GM12878 (cell line): ENCODE measurements at regions not wholly inside any gene's neighbourhood (a gene's known extent, or its start where the extent isn't known, plus 50 kb on each side); places are given as distances from the start of the nearest gene placed in this dataset.

Source experiments
- ATAC-seq: fragments of 200-7000 bp; cut with Tn5 transposase; 3 replicates; pipeline ENCODE4 v1.9.1; 2020; ENCODE audit warnings: mild to moderate bottlenecking, moderate library complexity
- BruUV-seq: library from RNA; stranded (reverse); fragments of 400-500 nt; replicated peaks from 2 replicates; lab custom pipeline; 2021; lab: Mats Ljungman, UMichigan
- CTCF ChIA-PET: fragments of 300-600 bp; sonication (Branson Sonifier 250); formaldehyde crosslinking; extraction: SDS; loops from one replicate; lab custom pipeline; 2021; ENCODE audit warnings: inconsistent platforms; lab: Yijun Ruan, JAX
- POLR2A ChIA-PET: fragments of 350-600 bp; formaldehyde crosslinking; extraction: SDS; loops from one replicate; lab custom pipeline; 2021; ENCODE audit warnings: inconsistent platforms; lab: Charles Lee
- RAD21 ChIA-PET: fragments of 300-600 bp; sonication (Branson Sonifier 250); formaldehyde crosslinking; loops from one replicate; lab custom pipeline; 2023; ENCODE audit warnings: antibody characterized with exemption; ENCODE audit not compliant: unreplicated experiment; lab: Charles Lee
- SMC1A ChIA-PET: fragments of 300-600 bp; sonication (Branson Sonifier 250); formaldehyde crosslinking; loops from one replicate; lab custom pipeline; 2023; ENCODE audit not compliant: unreplicated experiment, uncharacterized antibody; lab: Charles Lee
- DNase-seq: peaks from one replicate; pipeline ENCODE4 v3.0.0-alpha.2; 2011; ENCODE audit warnings: low read depth, low spot score
- FAIRE-seq: peaks from 3 replicates; lab custom pipeline; 2011; peaks lifted over from hg19 to GRCh38; lab: Jason Lieb, UNC
- H2AFZ ChIP-seq: 2 replicates; pipeline ENCODE4 v1.6.0; 2011; ENCODE audit warnings: low read depth, low read length, control low read depth; ENCODE audit not compliant: control insufficient read depth
- H3K27ac ChIP-seq: 2 replicates; pipeline ENCODE4 v1.5.1; 2011; ENCODE audit warnings: control low read depth; ENCODE audit not compliant: control insufficient read depth, insufficient read depth
- H3K27me3 ChIP-seq, 2 experiments: replicated peaks in 1 of 2; 2 replicates each; pipeline versions ENCODE4 v1.6.0 to v1.6.1; 2011; ENCODE audit warnings: low read length in 1 of 2; ENCODE audit not compliant: control insufficient read depth in 2 of 2, insufficient read depth in 2 of 2
- H3K36me3 ChIP-seq, 2 experiments: 2 replicates each; pipeline ENCODE4 v1.5.1; 2011; ENCODE audit warnings: low read length in 1 of 2; ENCODE audit not compliant: control insufficient read depth in 2 of 2, insufficient read depth in 2 of 2
- H3K4me1 ChIP-seq: 2 replicates; pipeline ENCODE4 v1.6.1; 2011; ENCODE audit warnings: mild to moderate bottlenecking, low read length, moderate library complexity, mixed read lengths; ENCODE audit not compliant: control insufficient read depth, insufficient read depth
- H3K4me2 ChIP-seq: 2 replicates; pipeline ENCODE4 v1.6.0; 2011; ENCODE audit warnings: control low read depth; ENCODE audit not compliant: control insufficient read depth, insufficient read depth
- H3K4me3 ChIP-seq: fragments of 200-600 bp; sonication (generic); 2 replicates; pipeline ENCODE4 v1.5.1; 2016
- H3K79me2 ChIP-seq: 2 replicates; pipeline ENCODE4 v1.6.0; 2011; ENCODE audit warnings: low read length; ENCODE audit not compliant: control insufficient read depth, insufficient read depth
- H3K9ac ChIP-seq: 2 replicates; pipeline ENCODE4 v1.8.0; 2011; ENCODE audit warnings: low read length, control low read depth, mixed read lengths; ENCODE audit not compliant: control insufficient read depth, insufficient read depth
- H3K9me3 ChIP-seq: replicated peaks from 3 replicates; pipeline ENCODE4 v1.5.1; 2011; ENCODE audit warnings: mild to moderate bottlenecking, low read length; ENCODE audit not compliant: control insufficient read depth, insufficient read depth
- H4K20me1 ChIP-seq: 2 replicates; pipeline ENCODE4 v1.6.0; 2011; ENCODE audit not compliant: control insufficient read depth, insufficient read depth
- BHLHE40 ChIP-seq, 2 experiments: fragments of 450-650 bp in 1 of 2; IDR thresholded peaks; 2 replicates each; pipeline ENCODE4 v1.6.1; 2011 to 2017; ENCODE audit warnings: low read depth in 2 of 2, borderline replicate concordance in 1 of 2, improper control_type of control experiment in 1 of 2, low read length in 1 of 2, mild to moderate bottlenecking in 1 of 2
- CBX3 ChIP-seq: fragments of 200-600 bp; sonication (generic); IDR thresholded peaks from 2 replicates; pipeline ENCODE4 v1.6.1; 2016; ENCODE audit warnings: low read depth, borderline replicate concordance
- FOS ChIP-seq: IDR thresholded peaks from 3 replicates; pipeline ENCODE4 v1.6.1; 2011; ENCODE audit warnings: borderline replicate concordance; ENCODE audit not compliant: insufficient read length; ENCODE audit errors: extremely low read depth
- HDAC6 ChIP-seq: fragments of 200-600 bp; sonication (generic); IDR thresholded peaks from one replicate; pipeline ENCODE4 v1.8.0; 2017; ENCODE audit warnings: antibody characterized with exemption; ENCODE audit not compliant: unreplicated experiment
- NFYA ChIP-seq: IDR thresholded peaks from 2 replicates; pipeline ENCODE4 v1.6.1; 2011; ENCODE audit warnings: low read depth, mild to moderate bottlenecking, low read length, improper control_type of control experiment, borderline replicate concordance
- PAX5 ChIP-seq: IDR thresholded peaks from 2 replicates; pipeline ENCODE4 v1.6.1; 2011; ENCODE audit warnings: low read depth, low read length, borderline replicate concordance
- POLR2AphosphoS5 ChIP-seq: IDR thresholded peaks from 2 replicates; pipeline ENCODE4 v1.6.1; 2011; ENCODE audit warnings: mild to moderate bottlenecking, low read length, inconsistent platforms
- RAD21 ChIP-seq: IDR thresholded peaks from 2 replicates; pipeline ENCODE4 v1.6.1; 2011; ENCODE audit warnings: mild to moderate bottlenecking, low read depth, low read length, moderate library complexity; ENCODE audit not compliant: insufficient read depth
- RUNX3 ChIP-seq: IDR thresholded peaks from 2 replicates; pipeline ENCODE4 v1.6.1; 2012; ENCODE audit warnings: low read length, inconsistent platforms
- SMARCA5 ChIP-seq: fragments of 450-650 bp; IDR thresholded peaks from 2 replicates; pipeline ENCODE4 v1.6.1; 2017; ENCODE audit warnings: mild to moderate bottlenecking
- TAF1 ChIP-seq: IDR thresholded peaks from 2 replicates; pipeline ENCODE4 v1.6.1; 2011; ENCODE audit warnings: mild to moderate bottlenecking, low read depth, low read length, borderline replicate concordance
- TARDBP ChIP-seq: IDR thresholded peaks from 2 replicates; pipeline ENCODE4 v1.6.1; 2016; ENCODE audit warnings: borderline replicate concordance
- TBL1XR1 ChIP-seq: IDR thresholded peaks from 2 replicates; pipeline ENCODE4 v1.6.1; 2012; ENCODE audit warnings: low read depth, low read length, improper control_type of control experiment
- YY1 ChIP-seq: IDR thresholded peaks from 2 replicates; pipeline ENCODE4 v1.6.1; 2011; ENCODE audit warnings: low read depth, mild to moderate bottlenecking, low read length
- WGBS: methylation state at CpG from one replicate; pipeline ENCODE4 v1.1.6; 2016; ENCODE audit warnings: low lambda C conversion rate; ENCODE audit not compliant: insufficient replicate concordance, insufficient coverage; ENCODE audit errors: missing lambda C conversion rate; 5-methylcytosine and 5-hydroxymethylcytosine counted together
- in situ Hi-C: fragments of 300-500 bp; cut with MboI; formaldehyde crosslinking; loops from 9 replicates; pipeline ENCODE4 v1.14.3; 2018; ENCODE audit warnings: mixed read lengths
- intact Hi-C: fragments of 100-400 bp; cut with micrococcal nuclease; formaldehyde crosslinking; loops from one replicate; pipeline ENCODE4 v1.14.2; 2022; ENCODE audit not compliant: unreplicated experiment
- TF ChIP-seq, protein P1 (sequence below): fragments of 450-650 bp; IDR thresholded peaks from 2 replicates; pipeline ENCODE4 v1.6.1; 2018; ENCODE audit warnings: mild to moderate bottlenecking, low read depth, moderate library complexity; ENCODE audit not compliant: partially characterized antibody
- TF ChIP-seq, protein P2 (sequence below): IDR thresholded peaks from 2 replicates; pipeline ENCODE4 v1.6.1; 2011; ENCODE audit warnings: borderline replicate concordance, low read depth, mild to moderate bottlenecking, moderate library complexity, low read length; ENCODE audit not compliant: insufficient read depth, poor library complexity, severe bottlenecking
- TF ChIP-seq, protein P3 (sequence below): IDR thresholded peaks from 2 replicates; pipeline ENCODE4 v1.6.1; 2011; ENCODE audit warnings: borderline replicate concordance, low read depth, mild to moderate bottlenecking, moderate library complexity, mixed read lengths, low read length; ENCODE audit not compliant: insufficient read depth; ENCODE audit errors: extremely low read length

DNA sequence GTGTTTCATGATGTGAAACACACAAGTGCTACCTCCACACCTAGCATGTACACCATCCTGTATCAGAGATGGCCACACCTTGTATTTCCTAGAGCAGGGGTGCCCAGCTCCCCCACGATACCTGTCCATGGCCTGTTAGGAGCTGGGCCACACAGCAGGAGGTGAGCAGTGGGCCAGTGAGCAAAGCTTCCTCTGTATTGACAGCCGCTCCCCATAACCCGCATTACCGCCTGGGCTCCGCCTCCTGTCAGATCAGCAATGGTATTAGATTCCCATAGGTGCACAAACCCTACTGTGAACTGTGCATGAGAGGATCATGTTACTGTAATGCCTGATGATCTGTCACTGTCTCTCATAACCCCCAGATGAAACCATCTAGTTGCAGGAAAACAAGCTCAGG lies 145.6 kb upstream of the RNF32 start:
- BruUV-seq, result no TSS peak
- 61% methylated on average over 5 of the region's 5 CpGs for WGBS
- ChIA-PET POLR2A (no interaction called here), RAD21 (no interaction called here), CTCF (interaction anchor here (0.6 kb wide), 2 partner anchors 18 to 821 kb away, joined by 3 read pairs; no protein-coding TSS in a partner anchor), SMC1A (no interaction called here)
- no peaks in the 10 kb centered on the region for H3K9me3 ChIP-seq
- H2AFZ ChIP-seq, result no peak overlapping the region
- in situ Hi-C loops, result no loop called here
- TF ChIP-seq FOS (no peak), TAF1 (no peak), PAX5 (no peak), RUNX3 (no peak), RAD21 (no peak), TBL1XR1 (no peak), CBX3 (no peak), BHLHE40 (IDR thresholded peaks at IDR 0.05; ENCODE audit: borderline replicate concordance in 1 of 2, low read depth in 2 of 2, low read length in 1 of 2) (no peak), NFYA (no peak), TARDBP (no peak), YY1 (no peak), HDAC6 (no peak), POLR2AphosphoS5 (no peak), SMARCA5 (no peak)
- TF ChIP-seq, protein P1, sequence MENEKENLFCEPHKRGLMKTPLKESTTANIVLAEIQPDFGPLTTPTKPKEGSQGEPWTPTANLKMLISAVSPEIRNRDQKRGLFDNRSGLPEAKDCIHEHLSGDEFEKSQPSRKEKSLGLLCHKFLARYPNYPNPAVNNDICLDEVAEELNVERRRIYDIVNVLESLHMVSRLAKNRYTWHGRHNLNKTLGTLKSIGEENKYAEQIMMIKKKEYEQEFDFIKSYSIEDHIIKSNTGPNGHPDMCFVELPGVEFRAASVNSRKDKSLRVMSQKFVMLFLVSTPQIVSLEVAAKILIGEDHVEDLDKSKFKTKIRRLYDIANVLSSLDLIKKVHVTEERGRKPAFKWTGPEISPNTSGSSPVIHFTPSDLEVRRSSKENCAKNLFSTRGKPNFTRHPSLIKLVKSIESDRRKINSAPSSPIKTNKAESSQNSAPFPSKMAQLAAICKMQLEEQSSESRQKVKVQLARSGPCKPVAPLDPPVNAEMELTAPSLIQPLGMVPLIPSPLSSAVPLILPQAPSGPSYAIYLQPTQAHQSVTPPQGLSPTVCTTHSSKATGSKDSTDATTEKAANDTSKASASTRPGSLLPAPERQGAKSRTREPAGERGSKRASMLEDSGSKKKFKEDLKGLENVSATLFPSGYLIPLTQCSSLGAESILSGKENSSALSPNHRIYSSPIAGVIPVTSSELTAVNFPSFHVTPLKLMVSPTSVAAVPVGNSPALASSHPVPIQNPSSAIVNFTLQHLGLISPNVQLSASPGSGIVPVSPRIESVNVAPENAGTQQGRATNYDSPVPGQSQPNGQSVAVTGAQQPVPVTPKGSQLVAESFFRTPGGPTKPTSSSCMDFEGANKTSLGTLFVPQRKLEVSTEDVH, result no peak
- TF ChIP-seq, protein P2, sequence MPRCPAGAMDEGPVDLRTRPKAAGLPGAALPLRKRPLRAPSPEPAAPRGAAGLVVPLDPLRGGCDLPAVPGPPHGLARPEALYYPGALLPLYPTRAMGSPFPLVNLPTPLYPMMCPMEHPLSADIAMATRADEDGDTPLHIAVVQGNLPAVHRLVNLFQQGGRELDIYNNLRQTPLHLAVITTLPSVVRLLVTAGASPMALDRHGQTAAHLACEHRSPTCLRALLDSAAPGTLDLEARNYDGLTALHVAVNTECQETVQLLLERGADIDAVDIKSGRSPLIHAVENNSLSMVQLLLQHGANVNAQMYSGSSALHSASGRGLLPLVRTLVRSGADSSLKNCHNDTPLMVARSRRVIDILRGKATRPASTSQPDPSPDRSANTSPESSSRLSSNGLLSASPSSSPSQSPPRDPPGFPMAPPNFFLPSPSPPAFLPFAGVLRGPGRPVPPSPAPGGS, result no peak
- TF ChIP-seq, protein P3, sequence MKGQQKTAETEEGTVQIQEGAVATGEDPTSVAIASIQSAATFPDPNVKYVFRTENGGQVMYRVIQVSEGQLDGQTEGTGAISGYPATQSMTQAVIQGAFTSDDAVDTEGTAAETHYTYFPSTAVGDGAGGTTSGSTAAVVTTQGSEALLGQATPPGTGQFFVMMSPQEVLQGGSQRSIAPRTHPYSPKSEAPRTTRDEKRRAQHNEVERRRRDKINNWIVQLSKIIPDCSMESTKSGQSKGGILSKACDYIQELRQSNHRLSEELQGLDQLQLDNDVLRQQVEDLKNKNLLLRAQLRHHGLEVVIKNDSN, result no peak
- H3K79me2 ChIP-seq, result no peaks in the 10 kb centered on the region
- H4K20me1 ChIP-seq, result no peaks in the 10 kb centered on the region
- no peak for ATAC-seq
- no peak overlapping the region for H3K4me3 ChIP-seq
- no peaks in the 10 kb centered on the region for H3K4me1 ChIP-seq
- no peak overlapping the region for H3K27ac ChIP-seq
- DNase-seq, result no peak
- H3K9ac ChIP-seq, result no peak overlapping the region
- no peaks in the 10 kb centered on the region for H3K27me3 ChIP-seq
- no peak for FAIRE-seq
- no peak overlapping the region for H3K4me2 ChIP-seq
- intact Hi-C loops, result no loop called here
- H3K36me3 ChIP-seq, result no peaks in the 10 kb centered on the region
